Uterus (tissue), 3 donors: ENCODE measurements at regions not wholly inside any gene's neighbourhood (a gene's known extent, or its start where the extent isn't known, plus 50 kb on each side); places are given as distances from the start of the nearest gene placed in this dataset.

ENCODE experiments used
- DNase-seq, 2 donors: peaks; one replicate each; pipeline ENCODE4 v3.0.0-alpha.2; 2019 to 2020
- H3K27ac ChIP-seq, 2 donors: fragments of 200-600 bp; sonication (generic); 1 replicate in 1 of 2; 2 replicates in 1 of 2; pipeline ENCODE4 v1.5.1; 2016 to 2018
- H3K27me3 ChIP-seq, 2 donors: fragments of 200-600 bp; sonication (generic); one replicate each; pipeline ENCODE4 v1.5.1; 2018 to 2019; ENCODE audit warnings: control low read depth in 1 of 2
- H3K36me3 ChIP-seq, 2 donors: fragments of 200-600 bp; sonication (generic); one replicate each; pipeline ENCODE4 v1.5.1; 2019; ENCODE audit warnings: control low read depth in 1 of 2
- H3K4me1 ChIP-seq, 2 donors: fragments of 200-600 bp; sonication (generic); one replicate each; pipeline ENCODE4 v1.5.1; 2018 to 2019; ENCODE audit warnings: control low read depth in 1 of 2
- H3K4me3 ChIP-seq, 2 donors: fragments of 200-600 bp; sonication (generic); 1 replicate in 1 of 2; 2 replicates in 1 of 2; pipeline ENCODE4 v1.5.1; 2018 to 2019; ENCODE audit warnings: mild to moderate bottlenecking in 1 of 2
- H3K9me3 ChIP-seq, 2 donors: fragments of 200-600 bp; sonication (generic); one replicate each; pipeline ENCODE4 v1.5.1; 2019; ENCODE audit warnings: control low read depth in 1 of 2
- POLR2A ChIP-seq, 2 donors: fragments of 450-650 bp; IDR thresholded peaks; one replicate each; pipeline ENCODE4 v1.6.1; 2016; ENCODE audit warnings: antibody characterized with exemption in 2 of 2, mild to moderate bottlenecking in 1 of 2, moderate library complexity in 1 of 2
- intact Hi-C: fragments of 100-400 bp; cut with DNase I; formaldehyde crosslinking; loops from one replicate; pipeline ENCODE4 v1.15.1; 2023; ENCODE audit warnings: low total_unique reads
- TF ChIP-seq, protein P1 (sequence below), 4 experiments: fragments of 200-600 bp in 2 of 4; fragments of 450-650 bp in 2 of 4; sonication (generic) in 2 of 4; IDR thresholded peaks; one replicate each; pipeline ENCODE4 v1.5.1; 2016 to 2019; ENCODE audit warnings: antibody characterized with exemption in 4 of 4, mild to moderate bottlenecking in 2 of 4, moderate library complexity in 1 of 4
- donor health status: DM: yes; HTN: yes; CAD: no.

- intact Hi-C loops = no loop called here
- H3K36me3 ChIP-seq = no peaks in the 10 kb centered on the region
- no peaks in the 10 kb centered on the region for H3K4me1 ChIP-seq
- H3K9me3 ChIP-seq = no peaks in the 10 kb centered on the region
- TF ChIP-seq, protein P1, sequence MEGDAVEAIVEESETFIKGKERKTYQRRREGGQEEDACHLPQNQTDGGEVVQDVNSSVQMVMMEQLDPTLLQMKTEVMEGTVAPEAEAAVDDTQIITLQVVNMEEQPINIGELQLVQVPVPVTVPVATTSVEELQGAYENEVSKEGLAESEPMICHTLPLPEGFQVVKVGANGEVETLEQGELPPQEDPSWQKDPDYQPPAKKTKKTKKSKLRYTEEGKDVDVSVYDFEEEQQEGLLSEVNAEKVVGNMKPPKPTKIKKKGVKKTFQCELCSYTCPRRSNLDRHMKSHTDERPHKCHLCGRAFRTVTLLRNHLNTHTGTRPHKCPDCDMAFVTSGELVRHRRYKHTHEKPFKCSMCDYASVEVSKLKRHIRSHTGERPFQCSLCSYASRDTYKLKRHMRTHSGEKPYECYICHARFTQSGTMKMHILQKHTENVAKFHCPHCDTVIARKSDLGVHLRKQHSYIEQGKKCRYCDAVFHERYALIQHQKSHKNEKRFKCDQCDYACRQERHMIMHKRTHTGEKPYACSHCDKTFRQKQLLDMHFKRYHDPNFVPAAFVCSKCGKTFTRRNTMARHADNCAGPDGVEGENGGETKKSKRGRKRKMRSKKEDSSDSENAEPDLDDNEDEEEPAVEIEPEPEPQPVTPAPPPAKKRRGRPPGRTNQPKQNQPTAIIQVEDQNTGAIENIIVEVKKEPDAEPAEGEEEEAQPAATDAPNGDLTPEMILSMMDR (IDR thresholded peaks at IDR 0.05) = no peak
- TF ChIP-seq POLR2A (IDR thresholded peaks at IDR 0.05) = no peak
- no peaks in the 10 kb centered on the region for H3K27me3 ChIP-seq
- H3K4me3 ChIP-seq = no peak overlapping the region
- no peak overlapping the region for H3K27ac ChIP-seq
- DNase-seq = no peak
Observed at GRCh38 chr6:23417133-23417532, 708.9 kb upstream of the NRSN1 start.

DNA sequence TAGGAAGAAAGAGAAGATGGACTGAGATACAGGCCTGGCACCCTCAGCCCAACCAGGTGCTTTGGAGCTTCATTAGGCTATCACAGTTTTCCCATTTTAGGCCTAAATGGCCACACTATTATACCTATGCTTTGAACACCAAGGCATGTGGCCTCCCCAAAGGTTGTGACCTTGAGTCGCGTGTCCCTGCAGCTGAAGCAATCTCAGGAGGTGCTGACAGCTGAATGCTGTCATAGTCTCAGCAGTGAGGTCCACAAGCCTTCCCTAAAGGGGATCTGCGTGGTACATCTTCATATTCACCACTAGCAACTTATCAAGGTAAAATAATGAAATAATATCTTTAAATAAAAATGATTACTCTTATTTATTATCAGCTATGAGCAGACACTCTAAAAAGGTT, 707.9 kb upstream of the NRSN1 start:
- intact Hi-C loops = no loop called here
- H3K36me3 ChIP-seq = no peaks in the 10 kb centered on the region
- TF ChIP-seq POLR2A (IDR thresholded peaks at IDR 0.05) = no peak
- TF ChIP-seq, protein P1 (IDR thresholded peaks at IDR 0.05) = no peak
- H3K27ac ChIP-seq = no peak overlapping the region
- no peak overlapping the region for H3K4me3 ChIP-seq
- H3K4me1 ChIP-seq = no peaks in the 10 kb centered on the region
- no peaks in the 10 kb centered on the region for H3K27me3 ChIP-seq
- no peak for DNase-seq
- H3K9me3 ChIP-seq = no peaks in the 10 kb centered on the region

GRCh38 chr6:23419046-23419445, 707.0 kb upstream of the NRSN1 start:
- no peak for TF ChIP-seq POLR2A (IDR thresholded peaks at IDR 0.05)
- TF ChIP-seq, protein P1 (IDR thresholded peaks at IDR 0.05) = no peak
- no peak for DNase-seq
- intact Hi-C loops = no loop called here
- Histone ChIP-seq H3K27me3 (no peaks in the 10 kb centered on the region), H3K4me1 (no peaks in the 10 kb centered on the region), H3K9me3 (no peaks in the 10 kb centered on the region), H3K27ac (no peak overlapping the region), H3K36me3 (no peaks in the 10 kb centered on the region), H3K4me3 (no peak overlapping the region)

DNA sequence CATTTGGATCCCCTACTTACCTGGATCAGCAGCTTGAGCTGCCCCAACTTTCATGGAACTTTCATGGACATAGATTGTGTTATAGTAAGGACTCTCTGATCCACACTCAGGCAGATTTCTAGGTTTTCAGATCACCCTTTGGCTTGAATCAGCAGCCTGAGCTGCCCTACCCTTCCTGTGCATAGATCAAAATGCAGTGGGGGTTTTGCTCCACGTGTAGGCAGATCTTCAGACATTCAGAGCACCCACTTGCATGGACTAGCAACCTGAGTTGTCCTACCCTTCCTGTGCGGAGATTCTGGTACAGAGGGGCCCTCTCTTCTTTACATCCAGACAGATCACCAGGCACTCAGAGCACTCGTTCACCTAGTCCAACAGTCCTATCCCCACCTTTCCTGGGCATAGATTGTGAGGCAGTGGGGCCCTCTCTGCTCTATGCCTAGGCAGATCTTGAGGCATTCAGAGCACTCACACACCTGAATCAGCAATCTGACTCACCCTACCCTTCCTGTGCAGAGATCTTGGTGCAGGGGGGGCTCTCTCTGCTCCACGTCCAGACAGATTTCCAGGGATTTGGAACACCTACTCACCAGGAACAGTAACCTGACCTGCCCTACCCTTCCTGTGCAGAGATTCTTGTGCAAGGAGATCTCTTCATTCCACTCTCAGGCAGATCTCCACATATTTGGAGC, 705.2 kb upstream of the NRSN1 start:
- TF ChIP-seq POLR2A (IDR thresholded peaks at IDR 0.05) = no peak
- TF ChIP-seq, protein P1 (IDR thresholded peaks at IDR 0.05) = no peak
- Histone ChIP-seq H3K9me3 (no peaks in the 10 kb centered on the region), H3K4me1 (no peaks in the 10 kb centered on the region), H3K36me3 (no peaks in the 10 kb centered on the region), H3K4me3 (no peak overlapping the region), H3K27me3 (no peaks in the 10 kb centered on the region), H3K27ac (no peak overlapping the region)
- no peak for DNase-seq
- intact Hi-C loops = no loop called here

DNA sequence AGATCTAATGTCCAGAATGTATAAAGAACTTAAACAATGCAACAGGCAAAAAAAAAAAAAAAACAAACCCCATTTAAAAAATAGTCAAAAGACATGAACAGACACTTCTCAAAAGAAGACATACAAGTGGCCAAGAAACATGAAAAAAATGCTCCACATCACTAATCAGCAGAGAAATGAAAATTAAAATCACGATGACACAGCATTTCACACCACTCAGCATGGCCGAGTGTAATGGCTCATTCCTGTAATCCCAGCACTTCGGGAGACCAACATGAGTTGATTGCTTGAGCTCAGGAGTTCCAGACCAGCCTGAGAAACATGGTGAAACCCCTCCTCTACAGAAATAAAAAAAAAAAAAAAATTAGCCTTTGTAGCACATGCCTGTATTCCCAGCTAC, 701.4 kb upstream of the NRSN1 start:
- Histone ChIP-seq H3K9me3 (no peaks in the 10 kb centered on the region), H3K36me3 (no peaks in the 10 kb centered on the region), H3K4me1 (no peaks in the 10 kb centered on the region), H3K27me3 (no peaks in the 10 kb centered on the region), H3K27ac (no peak overlapping the region), H3K4me3 (no peak overlapping the region)
- intact Hi-C loops = no loop called here
- TF ChIP-seq POLR2A (IDR thresholded peaks at IDR 0.05) = no peak
- TF ChIP-seq, protein P1 (IDR thresholded peaks at IDR 0.05) = no peak
- DNase-seq = no peak
